Common myeloid progenitor, CD34-positive (primary cell): ENCODE measurements at regions not wholly inside any gene's neighbourhood (a gene's known extent, or its start where the extent isn't known, plus 50 kb on each side); places are given as distances from the start of the nearest gene placed in this dataset.

ENCODE experiments used
- CTCF ChIA-PET: fragments of 350-600 bp; sonication (Branson Sonifier 250); formaldehyde crosslinking; loops from one replicate; lab custom pipeline; 2021; ENCODE audit warnings: antibody characterized with exemption; lab: Charles Lee
- POLR2A ChIA-PET: fragments of 350-600 bp; sonication (Branson Sonifier 250); formaldehyde crosslinking; loops from one replicate; lab custom pipeline; 2021; ENCODE audit warnings: antibody characterized with exemption; lab: Charles Lee
- DNase-seq, 3 donors: peaks; one replicate each; pipeline versions ENCODE4 v3.0.0 to v3.0.0-alpha.2; 2013
- H3K27ac ChIP-seq, 2 experiments: 1 replicate in 1 of 2; 2 replicates in 1 of 2; pipeline ENCODE4 v1.7.0; 2013; ENCODE audit warnings: inconsistent platforms in 2 of 2, low read length in 2 of 2, mild to moderate bottlenecking in 2 of 2, low read depth in 1 of 2, moderate library complexity in 1 of 2; ENCODE audit not compliant: severe bottlenecking in 2 of 2, insufficient read depth in 1 of 2, poor library complexity in 1 of 2
- H3K27me3 ChIP-seq, 5 experiments: replicated peaks in 2 of 5; 1 replicate in 3 of 5; 2 replicates in 2 of 5; pipeline versions ENCODE4 v1.6.1 to v1.7.0; 2013; ENCODE audit warnings: low read length in 4 of 5, mild to moderate bottlenecking in 2 of 5, moderate library complexity in 2 of 5, inconsistent platforms in 1 of 5; ENCODE audit not compliant: insufficient read depth in 5 of 5, control insufficient read depth in 4 of 5
- H3K36me3 ChIP-seq, 4 experiments: 1 replicate in 2 of 4; 2 replicates in 2 of 4; pipeline versions ENCODE4 v1.6.1 to v1.7.0; 2013; ENCODE audit warnings: low read length in 3 of 4, control low read depth in 1 of 4, mild to moderate bottlenecking in 1 of 4; ENCODE audit not compliant: control insufficient read depth in 4 of 4, insufficient read depth in 4 of 4
- H3K4me1 ChIP-seq, 4 experiments: 1 replicate in 3 of 4; 2 replicates in 1 of 4; pipeline versions ENCODE4 v1.6.1 to v1.7.1; 2013; ENCODE audit warnings: low read length in 3 of 4, mild to moderate bottlenecking in 3 of 4, control low read depth in 1 of 4, inconsistent platforms in 1 of 4, moderate library complexity in 1 of 4; ENCODE audit not compliant: control insufficient read depth in 4 of 4, insufficient read depth in 4 of 4; ENCODE audit errors: control extremely low read depth in 1 of 4
- H3K4me3 ChIP-seq, 7 experiments: 1 replicate in 4 of 7; 2 replicates in 3 of 7; pipeline versions ENCODE4 v1.5.1 to v1.7.0; 2013; ENCODE audit warnings: mild to moderate bottlenecking in 7 of 7, low read length in 6 of 7, moderate library complexity in 6 of 7, inconsistent platforms in 2 of 7, low read depth in 2 of 7, control low read depth in 1 of 7; ENCODE audit not compliant: insufficient read depth in 4 of 7, control insufficient read depth in 1 of 7; ENCODE audit errors: extremely low read depth in 1 of 7
- H3K9me3 ChIP-seq, 5 experiments: 1 replicate in 4 of 5; 2 replicates in 1 of 5; pipeline versions ENCODE4 v1.6.1 to v1.7.1; 2013; ENCODE audit warnings: low read length in 4 of 5, mild to moderate bottlenecking in 2 of 5, inconsistent platforms in 1 of 5, low read depth in 1 of 5, moderate library complexity in 1 of 5; ENCODE audit not compliant: control insufficient read depth in 4 of 5, insufficient read depth in 2 of 5; ENCODE audit errors: control extremely low read depth in 1 of 5
- WGBS: methylation state at CpG from one replicate; pipeline ENCODE4 v1.1.5; 2013; ENCODE audit not compliant: insufficient coverage; 5-methylcytosine and 5-hydroxymethylcytosine counted together

- Histone ChIP-seq H3K36me3 (no peaks in the 10 kb centered on the region), H3K4me1 (no peaks in the 10 kb centered on the region), H3K27ac (no peak overlapping the region), H3K27me3 (no peaks in the 10 kb centered on the region), H3K4me3 (no peak overlapping the region), H3K9me3 (peaks cover 5 to 16% (median 6%) of the 10 kb centered on the region in 5 experiments)
- POLR2A ChIA-PET: no interaction called here
- CTCF ChIA-PET: no interaction called here
- 100% methylated on average over 2 of the region's 2 CpGs for WGBS
- no peak for DNase-seq
Measured at GRCh38 chr13:48761256-48761655, 107.5 kb downstream of the CYSLTR2 start.

- Histone ChIP-seq H3K4me3 (no peak overlapping the region), H3K27ac (no peak overlapping the region), H3K9me3 (peaks cover 1 to 19% (median 4%) of the 10 kb centered on the region in 5 experiments), H3K27me3 (no peaks in the 10 kb centered on the region), H3K36me3 (no peaks in the 10 kb centered on the region), H3K4me1 (peaks cover 0 to 9% (median 0%) of the 10 kb centered on the region in 4 experiments)
- POLR2A ChIA-PET: interaction anchor here (0.6 kb wide), 1 partner anchor 173 kb away, joined by 4 read pairs; no protein-coding TSS in a partner anchor
- 63% methylated on average over 3 of the region's 4 CpGs for WGBS
- DNase-seq: peak; percentile 86 to 94 (median 89)
- CTCF ChIA-PET: interaction anchor here (0.6 to 9.3 kb wide), 10 partner anchors 29 to 634 kb away, joined by 3 to 176 read pairs (median 4); no protein-coding TSS in a partner anchor
Measured at GRCh38 chr13:48769107-48769704, 115.5 kb downstream of the CYSLTR2 start.

GRCh38 chr13:48770372-48770771, 116.6 kb downstream of the CYSLTR2 start:
- no peaks in the 10 kb centered on the region for H3K36me3 ChIP-seq
- ChIA-PET CTCF (interaction anchor here (0.6 to 9.3 kb wide), 11 partner anchors 12 to 437 kb away, joined by 3 to 176 read pairs (median 3); no protein-coding TSS in a partner anchor), POLR2A (no interaction called here)
- DNase-seq: no peak
- 100% methylated on average over 1 of the region's 1 CpG for WGBS
- no peak overlapping the region for H3K4me3 ChIP-seq
- H3K4me1 ChIP-seq: peaks cover 0 to 9% (median 0%) of the 10 kb centered on the region in 4 experiments
- no peaks in the 10 kb centered on the region for H3K27me3 ChIP-seq
- H3K9me3 ChIP-seq: peaks cover 0 to 15% (median 2%) of the 10 kb centered on the region in 5 experiments
- no peak overlapping the region for H3K27ac ChIP-seq

- Histone ChIP-seq H3K4me1 (peaks cover 0 to 9% (median 0%) of the 10 kb centered on the region in 4 experiments), H3K9me3 (peaks cover 0 to 4% (median 1%) of the 10 kb centered on the region in 5 experiments), H3K36me3 (no peaks in the 10 kb centered on the region), H3K4me3 (no peak overlapping the region), H3K27ac (no peak overlapping the region), H3K27me3 (no peaks in the 10 kb centered on the region)
- POLR2A ChIA-PET: no interaction called here
- no peak for DNase-seq
- 100% methylated on average over 1 of the region's 1 CpG for WGBS
- CTCF ChIA-PET: interaction anchor here (0.8 to 9.3 kb wide), 3 partner anchors 172 to 439 kb away, joined by 3 to 176 read pairs (median 4); no protein-coding TSS in a partner anchor
Measured at GRCh38 chr13:48772908-48773307, 119.2 kb downstream of the CYSLTR2 start.

- Histone ChIP-seq H3K4me1 (peaks cover 0 to 9% (median 0%) of the 10 kb centered on the region in 4 experiments), H3K27me3 (no peaks in the 10 kb centered on the region), H3K36me3 (no peaks in the 10 kb centered on the region), H3K9me3 (peaks cover 0 to 4% (median 0%) of the 10 kb centered on the region in 5 experiments), H3K27ac (no peak overlapping the region), H3K4me3 (no peak overlapping the region)
- POLR2A ChIA-PET: no interaction called here
- no peak for DNase-seq
- WGBS: 100% methylated on average over 2 of the region's 2 CpGs
- CTCF ChIA-PET: interaction anchor here (0.8 to 9.3 kb wide), 2 partner anchors 173 to 178 kb away, joined by 3 to 176 read pairs; no protein-coding TSS in a partner anchor
Measured at GRCh38 chr13:48773531-48774275, 120.0 kb downstream of the CYSLTR2 start.

- DNase-seq: no peak
- WGBS: 100% methylated on average over 1 of the region's 2 CpGs
- Histone ChIP-seq H3K36me3 (no peaks in the 10 kb centered on the region), H3K27ac (no peak overlapping the region), H3K4me3 (no peak overlapping the region), H3K27me3 (no peaks in the 10 kb centered on the region), H3K9me3 (peaks cover 0 to 11% (median 4%) of the 10 kb centered on the region in 5 experiments), H3K4me1 (peaks cover 0 to 9% (median 0%) of the 10 kb centered on the region in 4 experiments)
- CTCF ChIA-PET: interaction anchor here (0.9 kb wide), 1 partner anchor 179 kb away, joined by 3 read pairs; no protein-coding TSS in a partner anchor
- POLR2A ChIA-PET: no interaction called here
Measured at GRCh38 chr13:48775285-48775684, 121.6 kb downstream of the CYSLTR2 start.
